ENCODE measurements at regions not wholly inside any gene's neighbourhood (a gene's known extent, or its start where the extent isn't known, plus 50 kb on each side); places are given as distances from the start of the nearest gene placed in this dataset.

DNA sequence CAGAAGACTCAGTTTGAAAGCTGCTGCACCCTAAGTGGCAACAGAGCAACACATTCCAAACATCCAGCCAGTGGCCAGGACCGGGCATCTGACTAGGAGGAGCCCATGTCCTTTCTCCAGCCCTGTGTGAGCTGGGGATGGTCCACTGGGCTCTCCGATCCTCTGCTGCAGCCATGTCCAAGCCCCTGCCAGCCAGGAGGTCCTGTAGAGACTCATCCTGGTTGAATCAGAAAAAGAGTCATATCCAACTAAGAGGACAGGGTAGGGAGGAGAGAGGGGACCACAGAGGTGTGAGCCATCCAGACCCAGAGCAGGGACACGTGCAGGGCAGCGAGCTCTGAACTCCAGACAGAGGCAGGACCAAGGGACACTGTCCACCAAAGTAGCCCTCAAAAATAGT, 163.0 kb upstream of the CDH5 start:
- DNase-seq (ENCODE audit: low spot score), result no peak
- FAIRE-seq, result no peak
- H3K9me3 ChIP-seq (ENCODE audit: low read length), result no peaks in the 10 kb centered on the region

GRCh38 chr16:66199189-66199588, 167.3 kb upstream of the CDH5 start:
- Histone ChIP-seq H3K9ac (ENCODE audit: insufficient read depth, low read depth, low read length) (no peak overlapping the region), H3K9me3 (ENCODE audit: low read length) (no peaks in the 10 kb centered on the region), H2AFZ (ENCODE audit: low read length) (no peak overlapping the region), H3K79me2 (ENCODE audit: insufficient read depth, low read length) (no peaks in the 10 kb centered on the region), H3K27ac (ENCODE audit: extremely low read length, insufficient read depth, low read length) (no peak overlapping the region), H3K4me2 (ENCODE audit: low read depth, low read length) (no peak overlapping the region), H3K27me3 (ENCODE audit: control insufficient read depth in 1 of 2, insufficient read depth in 2 of 2, low read length in 2 of 2) (peaks cover 0 to 10% of the 10 kb centered on the region in 2 experiments; a peak in 1 of 5 replicates), H3K4me1 (ENCODE audit: insufficient read depth, low read length) (no peaks in the 10 kb centered on the region), H3K36me3 (replicated peaks in 1 of 2; ENCODE audit: control insufficient read depth in 1 of 2, insufficient read depth in 2 of 2, low read length in 2 of 2) (no peaks in the 10 kb centered on the region), H4K20me1 (ENCODE audit: insufficient read depth, low read length) (no peaks in the 10 kb centered on the region), H3K4me3 (replicated peaks in 1 of 3; ENCODE audit: insufficient read depth in 1 of 3, low read depth in 2 of 3, low read length in 3 of 3) (no peak overlapping the region)
- no peak for ATAC-seq
- ChIA-PET CTCF (ENCODE audit: low intra/inter-chr PET ratio, low total read pairs) (no interaction called here), POLR2A (no interaction called here)
- 88% methylated on average over 1 of the region's 1 CpG for WGBS (ENCODE audit: low lambda C conversion rate)
- no peak for DNase-seq (ENCODE audit: low spot score)
- intact Hi-C loops (cut with micrococcal nuclease; ENCODE audit: unreplicated experiment) (no loop called here), in situ Hi-C loops (cut with HindIII; ENCODE audit: extremely low pct_ligation_motif_present, low pct_unique_long_range_greater_than_20kb) (no loop called here)
- no TSS peak for BruUV-seq (replicated peaks)
- no peak for FAIRE-seq
- no peak for TF ChIP-seq CSRNP2 (CRISPR knock-in tag; conservative IDR thresholded peaks at IDR 0.05; ENCODE audit: low read depth)
- TF ChIP-seq NONO (IDR thresholded peaks at IDR 0.05), result no peak
- TF ChIP-seq NONO (CRISPR knock-in tag; conservative IDR thresholded peaks at IDR 0.05), result no peak
- TF ChIP-seq, protein P1, sequence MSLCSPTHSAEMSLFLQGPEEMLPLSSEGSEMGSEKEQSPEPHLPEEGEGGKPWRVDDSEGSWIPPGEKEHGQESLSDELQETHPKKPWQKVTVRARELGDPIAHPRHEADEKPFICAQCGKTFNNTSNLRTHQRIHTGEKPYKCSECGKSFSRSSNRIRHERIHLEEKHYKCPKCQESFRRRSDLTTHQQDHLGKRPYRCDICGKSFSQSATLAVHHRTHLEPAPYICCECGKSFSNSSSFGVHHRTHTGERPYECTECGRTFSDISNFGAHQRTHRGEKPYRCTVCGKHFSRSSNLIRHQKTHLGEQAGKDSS (CRISPR knock-in tag; IDR thresholded peaks at IDR 0.05; ENCODE audit: borderline replicate concordance, low read depth), result no peak
- TF ChIP-seq SSRP1 (CRISPR knock-in tag; IDR thresholded peaks at IDR 0.05), result no peak
- no peak for TF ChIP-seq KLF11 (CRISPR knock-in tag; IDR thresholded peaks at IDR 0.05)
- no peak for TF ChIP-seq ZNF773 (CRISPR knock-in tag; IDR thresholded peaks at IDR 0.05; ENCODE audit: borderline replicate concordance)
- TF ChIP-seq RCOR2 (CRISPR knock-in tag; IDR thresholded peaks at IDR 0.05), result no peak
- TF ChIP-seq STAG1 (CRISPR knock-in tag; IDR thresholded peaks at IDR 0.05), result no peak
- TF ChIP-seq ZNF274 (CRISPR knock-in tag; IDR thresholded peaks at IDR 0.05), result no peak
- TF ChIP-seq CEBPG (CRISPR knock-in tag; IDR thresholded peaks at IDR 0.05), result no peak

More for the DNA sequence above, 163.0 kb upstream of the CDH5 start:
- Histone ChIP-seq H3K79me2 (ENCODE audit: insufficient read depth, low read length) (no peaks in the 10 kb centered on the region), H2AFZ (ENCODE audit: low read length) (no peak overlapping the region), H3K4me2 (ENCODE audit: low read depth, low read length) (no peak overlapping the region), H3K9ac (ENCODE audit: insufficient read depth, low read depth, low read length) (no peak overlapping the region), H3K27ac (ENCODE audit: extremely low read length, insufficient read depth, low read length) (no peak overlapping the region), H3K27me3 (ENCODE audit: control insufficient read depth in 1 of 2, insufficient read depth in 2 of 2, low read length in 2 of 2) (peaks cover 0 to 17% of the 10 kb centered on the region in 2 experiments; a peak in 1 of 5 replicates), H3K4me3 (replicated peaks in 1 of 3; ENCODE audit: insufficient read depth in 1 of 3, low read depth in 2 of 3, low read length in 3 of 3) (no peak overlapping the region), H3K4me1 (ENCODE audit: insufficient read depth, low read length) (no peaks in the 10 kb centered on the region), H4K20me1 (ENCODE audit: insufficient read depth, low read length) (no peaks in the 10 kb centered on the region), H3K36me3 (replicated peaks in 1 of 2; ENCODE audit: control insufficient read depth in 1 of 2, insufficient read depth in 2 of 2, low read length in 2 of 2) (no peaks in the 10 kb centered on the region)
- ATAC-seq, result no peak
- intact Hi-C loops (cut with micrococcal nuclease; ENCODE audit: unreplicated experiment), result no loop called here
- ChIA-PET POLR2A (no interaction called here), CTCF (ENCODE audit: low intra/inter-chr PET ratio, low total read pairs) (no interaction called here)
- WGBS (ENCODE audit: low lambda C conversion rate), result 0% methylated on average over 4 of the region's 4 CpGs
- no peak for TF ChIP-seq TBP (CRISPR knock-in tag; IDR thresholded peaks at IDR 0.05)
- TF ChIP-seq GATAD2A (CRISPR knock-in tag; IDR thresholded peaks at IDR 0.05), result no peak
- TF ChIP-seq, protein P2, sequence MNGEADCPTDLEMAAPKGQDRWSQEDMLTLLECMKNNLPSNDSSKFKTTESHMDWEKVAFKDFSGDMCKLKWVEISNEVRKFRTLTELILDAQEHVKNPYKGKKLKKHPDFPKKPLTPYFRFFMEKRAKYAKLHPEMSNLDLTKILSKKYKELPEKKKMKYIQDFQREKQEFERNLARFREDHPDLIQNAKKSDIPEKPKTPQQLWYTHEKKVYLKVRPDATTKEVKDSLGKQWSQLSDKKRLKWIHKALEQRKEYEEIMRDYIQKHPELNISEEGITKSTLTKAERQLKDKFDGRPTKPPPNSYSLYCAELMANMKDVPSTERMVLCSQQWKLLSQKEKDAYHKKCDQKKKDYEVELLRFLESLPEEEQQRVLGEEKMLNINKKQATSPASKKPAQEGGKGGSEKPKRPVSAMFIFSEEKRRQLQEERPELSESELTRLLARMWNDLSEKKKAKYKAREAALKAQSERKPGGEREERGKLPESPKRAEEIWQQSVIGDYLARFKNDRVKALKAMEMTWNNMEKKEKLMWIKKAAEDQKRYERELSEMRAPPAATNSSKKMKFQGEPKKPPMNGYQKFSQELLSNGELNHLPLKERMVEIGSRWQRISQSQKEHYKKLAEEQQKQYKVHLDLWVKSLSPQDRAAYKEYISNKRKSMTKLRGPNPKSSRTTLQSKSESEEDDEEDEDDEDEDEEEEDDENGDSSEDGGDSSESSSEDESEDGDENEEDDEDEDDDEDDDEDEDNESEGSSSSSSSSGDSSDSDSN (CRISPR knock-in tag; IDR thresholded peaks at IDR 0.05), result no peak
- TF ChIP-seq ZNF33A (CRISPR knock-in tag; IDR thresholded peaks at IDR 0.05; ENCODE audit: borderline replicate concordance), result no peak
- no peak for TF ChIP-seq RCOR2 (CRISPR knock-in tag; IDR thresholded peaks at IDR 0.05)
- TF ChIP-seq JUNB (CRISPR knock-in tag; IDR thresholded peaks at IDR 0.05; ENCODE audit: borderline replicate concordance), result no peak
- TF ChIP-seq ZNF367 (CRISPR knock-in tag; IDR thresholded peaks at IDR 0.05; ENCODE audit: borderline replicate concordance), result no peak
- BruUV-seq (replicated peaks), result no TSS peak
- in situ Hi-C loops (cut with HindIII; ENCODE audit: extremely low pct_ligation_motif_present, low pct_unique_long_range_greater_than_20kb), result no loop called here
